ENCODE measurements at regions not wholly inside any gene's neighbourhood (a gene's known extent, or its start where the extent isn't known, plus 50 kb on each side); places are given as distances from the start of the nearest gene placed in this dataset.
A peak's percentile ranks its signal among the peaks of the same experiment; 100 is the strongest.

GRCh38 chr21:35825370-35826353 is 234.7 kb downstream of the SETD4 start:
- no peak for DNase-seq (ENCODE audit: low spot score in 2 of 2)
- Histone ChIP-seq H3K36me3 (no peaks in the 10 kb centered on the region), H3K9me3 (no peaks in the 10 kb centered on the region), H3K27me3 (no peaks in the 10 kb centered on the region), H3K4me3 (no peak overlapping the region), H3K4me1 (peaks cover 8% of the 10 kb centered on the region), H3K27ac (no peak overlapping the region)
- TF ChIP-seq POLR2AphosphoS5 (IDR thresholded peaks at IDR 0.05) (no peak), POLR2A (IDR thresholded peaks at IDR 0.05) (no peak), EP300 (IDR thresholded peaks at IDR 0.05) (no peak), CTCF (IDR thresholded peaks at IDR 0.05) (no peak)
- 70% methylated on average over 8 of the region's 8 CpGs for WGBS

- 81% methylated on average over 3 of the region's 3 CpGs for WGBS
- Histone ChIP-seq H3K9me3 (no peaks in the 10 kb centered on the region), H3K27me3 (no peaks in the 10 kb centered on the region), H3K4me1 (peaks cover 8% of the 10 kb centered on the region), H3K27ac (no peak overlapping the region), H3K4me3 (no peak overlapping the region), H3K36me3 (no peaks in the 10 kb centered on the region)
- no peak for TF ChIP-seq POLR2AphosphoS5 (IDR thresholded peaks at IDR 0.05)
- TF ChIP-seq EP300 (IDR thresholded peaks at IDR 0.05) = no peak
- no peak for TF ChIP-seq POLR2A (IDR thresholded peaks at IDR 0.05)
- TF ChIP-seq CTCF (IDR thresholded peaks at IDR 0.05) = no peak
- DNase-seq (ENCODE audit: low spot score in 2 of 2) = no peak
Observed at GRCh38 chr21:35824136-35824535, 236.2 kb downstream of the SETD4 start.

DNA sequence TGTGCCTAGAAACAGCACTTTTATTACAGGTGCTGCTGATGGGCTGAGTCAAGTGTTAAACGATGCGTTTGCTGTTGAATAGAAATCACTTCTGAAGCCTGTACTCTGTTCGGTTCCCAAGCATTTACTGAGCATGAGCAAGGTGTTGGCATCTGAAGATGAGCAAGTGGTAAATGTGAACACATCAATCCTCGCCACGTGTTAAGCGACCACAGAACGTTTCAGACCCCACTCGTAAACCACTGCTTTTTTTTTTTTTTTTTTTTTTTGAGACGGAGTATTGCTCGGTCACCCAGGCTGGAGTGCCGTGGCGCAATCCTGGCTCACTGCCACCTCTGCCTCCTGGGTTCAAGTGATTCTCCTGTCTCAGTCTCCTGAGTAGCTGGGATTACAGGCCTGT is 241.2 kb downstream of the SETD4 start:
- no peak for TF ChIP-seq CTCF (IDR thresholded peaks at IDR 0.05)
- TF ChIP-seq EP300 (IDR thresholded peaks at IDR 0.05) = no peak
- TF ChIP-seq POLR2A (IDR thresholded peaks at IDR 0.05) = no peak
- TF ChIP-seq POLR2AphosphoS5 (IDR thresholded peaks at IDR 0.05) = no peak
- Histone ChIP-seq H3K36me3 (no peaks in the 10 kb centered on the region), H3K9me3 (no peaks in the 10 kb centered on the region), H3K4me1 (no peaks in the 10 kb centered on the region), H3K4me3 (no peak overlapping the region), H3K27me3 (no peaks in the 10 kb centered on the region), H3K27ac (no peak overlapping the region)
- WGBS = 91% methylated on average over 12 of the region's 12 CpGs
- DNase-seq (ENCODE audit: low spot score in 2 of 2) = no peak

DNA sequence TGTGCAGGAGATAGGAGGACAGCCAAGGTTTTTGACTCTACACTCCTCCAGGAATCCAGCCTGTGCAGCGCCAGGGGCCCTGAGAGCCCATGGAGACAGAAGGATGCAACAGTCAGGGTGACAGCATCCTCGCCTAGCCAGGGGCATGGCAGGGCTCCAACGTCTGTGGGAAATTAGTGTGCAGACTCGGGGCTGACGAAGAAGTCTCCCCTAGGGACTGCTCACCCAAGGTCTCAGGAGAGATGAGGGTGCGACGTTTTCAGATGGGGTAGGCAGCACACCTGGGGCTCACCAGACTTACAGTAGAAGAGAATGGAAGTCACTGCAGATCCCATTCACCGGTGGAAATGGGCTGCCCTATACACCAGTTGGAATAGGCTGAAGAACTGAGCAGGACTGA is 241.7 kb downstream of the SETD4 start:
- TF ChIP-seq POLR2A (IDR thresholded peaks at IDR 0.05) (no peak), EP300 (IDR thresholded peaks at IDR 0.05) (no peak), CTCF (IDR thresholded peaks at IDR 0.05) (no peak), POLR2AphosphoS5 (IDR thresholded peaks at IDR 0.05) (no peak)
- no peaks in the 10 kb centered on the region for H3K27me3 ChIP-seq
- H3K4me1 ChIP-seq = no peaks in the 10 kb centered on the region
- H3K9me3 ChIP-seq = no peaks in the 10 kb centered on the region
- no peak overlapping the region for H3K4me3 ChIP-seq
- H3K36me3 ChIP-seq = no peaks in the 10 kb centered on the region
- 79% methylated on average over 8 of the region's 8 CpGs for WGBS
- no peak overlapping the region for H3K27ac ChIP-seq
- DNase-seq (ENCODE audit: low spot score in 2 of 2) = no peak

GRCh38 chr21:35814858-35815619 is 245.3 kb downstream of the SETD4 start:
- Histone ChIP-seq H3K4me3 (no peak overlapping the region), H3K9me3 (no peaks in the 10 kb centered on the region), H3K27ac (peak overlapping the region; percentile 22), H3K4me1 (no peaks in the 10 kb centered on the region), H3K36me3 (no peaks in the 10 kb centered on the region), H3K27me3 (no peaks in the 10 kb centered on the region)
- no peak for TF ChIP-seq POLR2AphosphoS5 (IDR thresholded peaks at IDR 0.05)
- no peak for TF ChIP-seq EP300 (IDR thresholded peaks at IDR 0.05)
- no peak for TF ChIP-seq POLR2A (IDR thresholded peaks at IDR 0.05)
- TF ChIP-seq CTCF (IDR thresholded peaks at IDR 0.05) = no peak
- 79% methylated on average over 5 of the region's 5 CpGs for WGBS
- no peak for DNase-seq (ENCODE audit: low spot score in 2 of 2)

Data from suprapubic skin (tissue), 4 donors.